GM12878 (cell line): ENCODE measurements at regions not wholly inside any gene's neighbourhood (a gene's known extent, or its start where the extent isn't known, plus 50 kb on each side); places are given as distances from the start of the nearest gene placed in this dataset.

ENCODE experiments used
- ATAC-seq: fragments of 200-7000 bp; cut with Tn5 transposase; 3 replicates; pipeline ENCODE4 v1.9.1; 2020; ENCODE audit warnings: mild to moderate bottlenecking, moderate library complexity
- BruUV-seq: library from RNA; stranded (reverse); fragments of 400-500 nt; replicated peaks from 2 replicates; lab custom pipeline; 2021; lab: Mats Ljungman, UMichigan
- CTCF ChIA-PET: fragments of 300-600 bp; sonication (Branson Sonifier 250); formaldehyde crosslinking; extraction: SDS; loops from one replicate; lab custom pipeline; 2021; ENCODE audit warnings: inconsistent platforms; lab: Yijun Ruan, JAX
- POLR2A ChIA-PET: fragments of 350-600 bp; formaldehyde crosslinking; extraction: SDS; loops from one replicate; lab custom pipeline; 2021; ENCODE audit warnings: inconsistent platforms; lab: Charles Lee
- RAD21 ChIA-PET: fragments of 300-600 bp; sonication (Branson Sonifier 250); formaldehyde crosslinking; loops from one replicate; lab custom pipeline; 2023; ENCODE audit warnings: antibody characterized with exemption; ENCODE audit not compliant: unreplicated experiment; lab: Charles Lee
- SMC1A ChIA-PET: fragments of 300-600 bp; sonication (Branson Sonifier 250); formaldehyde crosslinking; loops from one replicate; lab custom pipeline; 2023; ENCODE audit not compliant: unreplicated experiment, uncharacterized antibody; lab: Charles Lee
- DNase-seq: peaks from one replicate; pipeline ENCODE4 v3.0.0-alpha.2; 2011; ENCODE audit warnings: low read depth, low spot score
- FAIRE-seq: peaks from 3 replicates; lab custom pipeline; 2011; peaks lifted over from hg19 to GRCh38; lab: Jason Lieb, UNC
- H2AFZ ChIP-seq: 2 replicates; pipeline ENCODE4 v1.6.0; 2011; ENCODE audit warnings: low read depth, low read length, control low read depth; ENCODE audit not compliant: control insufficient read depth
- H3K27ac ChIP-seq: 2 replicates; pipeline ENCODE4 v1.5.1; 2011; ENCODE audit warnings: control low read depth; ENCODE audit not compliant: control insufficient read depth, insufficient read depth
- H3K27me3 ChIP-seq, 2 experiments: replicated peaks in 1 of 2; 2 replicates each; pipeline versions ENCODE4 v1.6.0 to v1.6.1; 2011; ENCODE audit warnings: low read length in 1 of 2; ENCODE audit not compliant: control insufficient read depth in 2 of 2, insufficient read depth in 2 of 2
- H3K36me3 ChIP-seq, 2 experiments: 2 replicates each; pipeline ENCODE4 v1.5.1; 2011; ENCODE audit warnings: low read length in 1 of 2; ENCODE audit not compliant: control insufficient read depth in 2 of 2, insufficient read depth in 2 of 2
- H3K4me1 ChIP-seq: 2 replicates; pipeline ENCODE4 v1.6.1; 2011; ENCODE audit warnings: mild to moderate bottlenecking, low read length, moderate library complexity, mixed read lengths; ENCODE audit not compliant: control insufficient read depth, insufficient read depth
- H3K4me2 ChIP-seq: 2 replicates; pipeline ENCODE4 v1.6.0; 2011; ENCODE audit warnings: control low read depth; ENCODE audit not compliant: control insufficient read depth, insufficient read depth
- H3K4me3 ChIP-seq: fragments of 200-600 bp; sonication (generic); 2 replicates; pipeline ENCODE4 v1.5.1; 2016
- H3K79me2 ChIP-seq: 2 replicates; pipeline ENCODE4 v1.6.0; 2011; ENCODE audit warnings: low read length; ENCODE audit not compliant: control insufficient read depth, insufficient read depth
- H3K9ac ChIP-seq: 2 replicates; pipeline ENCODE4 v1.8.0; 2011; ENCODE audit warnings: low read length, control low read depth, mixed read lengths; ENCODE audit not compliant: control insufficient read depth, insufficient read depth
- H3K9me3 ChIP-seq: replicated peaks from 3 replicates; pipeline ENCODE4 v1.5.1; 2011; ENCODE audit warnings: mild to moderate bottlenecking, low read length; ENCODE audit not compliant: control insufficient read depth, insufficient read depth
- H4K20me1 ChIP-seq: 2 replicates; pipeline ENCODE4 v1.6.0; 2011; ENCODE audit not compliant: control insufficient read depth, insufficient read depth
- CTCF ChIP-seq, 3 experiments: IDR thresholded peaks in 2 of 3; conservative IDR thresholded peaks in 1 of 3; 2 replicates each; pipeline ENCODE4 v1.5.1; 2011; ENCODE audit warnings: low read depth in 3 of 3, low read length in 3 of 3, mild to moderate bottlenecking in 3 of 3, control low read depth in 2 of 3, moderate library complexity in 2 of 3, inconsistent platforms in 1 of 3, mixed read lengths in 1 of 3; ENCODE audit not compliant: control insufficient read depth in 2 of 3, insufficient read depth in 1 of 3; ENCODE audit errors: extremely low read depth in 1 of 3
- EGR1 ChIP-seq, 2 experiments: IDR thresholded peaks; 1 replicate in 1 of 2; 2 replicates in 1 of 2; pipeline ENCODE4 v1.6.1; 2011 to 2012; ENCODE audit warnings: low read depth in 2 of 2, low read length in 2 of 2, borderline replicate concordance in 1 of 2, mild to moderate bottlenecking in 1 of 2, moderate library complexity in 1 of 2
- IKZF2 ChIP-seq, 2 experiments: fragments of 450-650 bp; IDR thresholded peaks; 2 replicates each; pipeline ENCODE4 v1.6.1; 2017; ENCODE audit warnings: mild to moderate bottlenecking in 2 of 2, moderate library complexity in 2 of 2
- MTA2 ChIP-seq: fragments of 450-650 bp; IDR thresholded peaks from 2 replicates; pipeline ENCODE4 v1.6.1; 2016; ENCODE audit warnings: low read depth, mild to moderate bottlenecking, moderate library complexity
- PAX5 ChIP-seq: IDR thresholded peaks from 2 replicates; pipeline ENCODE4 v1.6.1; 2011; ENCODE audit warnings: low read depth, low read length, borderline replicate concordance
- PBX3 ChIP-seq: IDR thresholded peaks from 2 replicates; pipeline ENCODE4 v1.6.1; 2011; ENCODE audit warnings: mild to moderate bottlenecking, low read depth, low read length, moderate library complexity; ENCODE audit not compliant: insufficient replicate concordance
- PKNOX1 ChIP-seq: fragments of 450-650 bp; IDR thresholded peaks from 2 replicates; pipeline ENCODE4 v1.6.1; 2016; ENCODE audit warnings: mild to moderate bottlenecking
- RAD21 ChIP-seq: IDR thresholded peaks from 2 replicates; pipeline ENCODE4 v1.6.1; 2011; ENCODE audit warnings: mild to moderate bottlenecking, low read depth, low read length, moderate library complexity; ENCODE audit not compliant: insufficient read depth
- RUNX3 ChIP-seq: IDR thresholded peaks from 2 replicates; pipeline ENCODE4 v1.6.1; 2012; ENCODE audit warnings: low read length, inconsistent platforms
- SIN3A ChIP-seq: IDR thresholded peaks from 2 replicates; pipeline ENCODE4 v1.6.1; 2012; ENCODE audit warnings: low read depth, low read length, improper control_type of control experiment
- SMC3 ChIP-seq: IDR thresholded peaks from 2 replicates; pipeline ENCODE4 v1.6.1; 2011; ENCODE audit warnings: low read length, improper control_type of control experiment, borderline replicate concordance
- SRF ChIP-seq, 2 experiments: IDR thresholded peaks; 2 replicates each; pipeline ENCODE4 v1.6.1; 2011; ENCODE audit warnings: low read depth in 2 of 2, low read length in 2 of 2, mild to moderate bottlenecking in 1 of 2, moderate library complexity in 1 of 2
- TBL1XR1 ChIP-seq: IDR thresholded peaks from 2 replicates; pipeline ENCODE4 v1.6.1; 2012; ENCODE audit warnings: low read depth, low read length, improper control_type of control experiment
- WGBS: methylation state at CpG from one replicate; pipeline ENCODE4 v1.1.6; 2016; ENCODE audit warnings: low lambda C conversion rate; ENCODE audit not compliant: insufficient replicate concordance, insufficient coverage; ENCODE audit errors: missing lambda C conversion rate; 5-methylcytosine and 5-hydroxymethylcytosine counted together
- in situ Hi-C: fragments of 300-500 bp; cut with MboI; formaldehyde crosslinking; loops from 9 replicates; pipeline ENCODE4 v1.14.3; 2018; ENCODE audit warnings: mixed read lengths
- intact Hi-C: fragments of 100-400 bp; cut with micrococcal nuclease; formaldehyde crosslinking; loops from one replicate; pipeline ENCODE4 v1.14.2; 2022; ENCODE audit not compliant: unreplicated experiment

- TF ChIP-seq SRF (IDR thresholded peaks at IDR 0.05; ENCODE audit: low read depth in 2 of 2, low read length in 2 of 2) (no peak), EGR1 (IDR thresholded peaks at IDR 0.05; ENCODE audit: borderline replicate concordance in 1 of 2, low read depth in 2 of 2, low read length in 2 of 2) (no peak)
These were observed 151.8 kb downstream of the TENT5C start (continued) for GRCh38 chr1:117757668-117758067.

- peak overlapping the region; percentile 33; the same call in 1 of the 2 replicates for H3K4me2 ChIP-seq
- no TSS peak for BruUV-seq
- peak; percentile 67; the same call in 1 of the 2 replicates for TF ChIP-seq PKNOX1
- TF ChIP-seq RAD21 = peak; percentile 66
- TF ChIP-seq TBL1XR1 = no peak
- no peak for TF ChIP-seq SIN3A
- TF ChIP-seq RUNX3 = 0 out of 2 replicates have a peak, but pooled peaks have one; percentile 16
- TF ChIP-seq CTCF (IDR thresholded peaks at IDR 0.05 in 2 of 3, conservative IDR thresholded peaks at IDR 0.05 in 1 of 3; ENCODE audit: control insufficient read depth in 2 of 3, extremely low read depth in 1 of 3, insufficient read depth in 1 of 3, low read depth in 3 of 3, low read length in 3 of 3) = peak; percentile 78 to 80 (median 79)
- TF ChIP-seq PBX3 = peak; percentile 47
- TF ChIP-seq MTA2 = no peak
- TF ChIP-seq PAX5 = peak; percentile 45; the same call in 1 of the 2 replicates
- TF ChIP-seq SMC3 = peak; percentile 72
- TF ChIP-seq IKZF2 (IDR thresholded peaks at IDR 0.05) = 0 out of 4 replicates have a peak, but pooled peaks of 1 of the 2 experiments have one; percentile 10
- no peaks in the 10 kb centered on the region for H3K79me2 ChIP-seq
- in situ Hi-C loops (no loop called here), intact Hi-C loops (loop anchor here (1.0 kb wide), 1 partner anchor 246 kb away; no protein-coding TSS in a partner anchor)
- no peaks in the 10 kb centered on the region for H4K20me1 ChIP-seq
- ATAC-seq = peak; percentile 98
- FAIRE-seq = no peak
- ChIA-PET RAD21 (interaction anchor here (0.8 to 3.2 kb wide), 5 partner anchors 137 to 631 kb away, joined by 3 to 13 read pairs (median 5); no protein-coding TSS in a partner anchor), CTCF (interaction anchor here (0.6 to 11.9 kb wide), 31 partner anchors 8 to 691 kb away, joined by 3 to 269 read pairs (median 4); partner anchors contain the start of genes GDAP2 and WDR3), SMC1A (interaction anchor here (0.9 to 8.7 kb wide), 7 partner anchors 43 to 691 kb away, joined by 3 to 84 read pairs (median 6); no protein-coding TSS in a partner anchor), POLR2A (no interaction called here)
- H3K36me3 ChIP-seq = no peaks in the 10 kb centered on the region
- 21% methylated on average over 24 of the region's 26 CpGs for WGBS
- H3K27me3 ChIP-seq = peaks cover 0 to 2% of the 10 kb centered on the region in 2 experiments; a peak in 2 of 4 replicates
- no peak overlapping the region; the same call in 1 of the 2 replicates for H2AFZ ChIP-seq
- no peaks in the 10 kb centered on the region for H3K9me3 ChIP-seq
- H3K27ac ChIP-seq = no peak overlapping the region
- H3K4me3 ChIP-seq = no peak overlapping the region
- no peaks in the 10 kb centered on the region; the same call in none of the 2 replicates for H3K4me1 ChIP-seq
- DNase-seq = peak; percentile 11
- H3K9ac ChIP-seq = no peak overlapping the region
These were observed 152.8 kb downstream of the TENT5C start for GRCh38 chr1:117758444-117759316.
